ENCODE measurements at regions not wholly inside any gene's neighbourhood (a gene's known extent, or its start where the extent isn't known, plus 50 kb on each side); places are given as distances from the start of the nearest gene placed in this dataset.
"Not testable (repeated sequence)": the region's sequence is repeated elsewhere in the genome, so short reads cannot be mapped to it uniquely, and the experiment has no call there.

DNA sequence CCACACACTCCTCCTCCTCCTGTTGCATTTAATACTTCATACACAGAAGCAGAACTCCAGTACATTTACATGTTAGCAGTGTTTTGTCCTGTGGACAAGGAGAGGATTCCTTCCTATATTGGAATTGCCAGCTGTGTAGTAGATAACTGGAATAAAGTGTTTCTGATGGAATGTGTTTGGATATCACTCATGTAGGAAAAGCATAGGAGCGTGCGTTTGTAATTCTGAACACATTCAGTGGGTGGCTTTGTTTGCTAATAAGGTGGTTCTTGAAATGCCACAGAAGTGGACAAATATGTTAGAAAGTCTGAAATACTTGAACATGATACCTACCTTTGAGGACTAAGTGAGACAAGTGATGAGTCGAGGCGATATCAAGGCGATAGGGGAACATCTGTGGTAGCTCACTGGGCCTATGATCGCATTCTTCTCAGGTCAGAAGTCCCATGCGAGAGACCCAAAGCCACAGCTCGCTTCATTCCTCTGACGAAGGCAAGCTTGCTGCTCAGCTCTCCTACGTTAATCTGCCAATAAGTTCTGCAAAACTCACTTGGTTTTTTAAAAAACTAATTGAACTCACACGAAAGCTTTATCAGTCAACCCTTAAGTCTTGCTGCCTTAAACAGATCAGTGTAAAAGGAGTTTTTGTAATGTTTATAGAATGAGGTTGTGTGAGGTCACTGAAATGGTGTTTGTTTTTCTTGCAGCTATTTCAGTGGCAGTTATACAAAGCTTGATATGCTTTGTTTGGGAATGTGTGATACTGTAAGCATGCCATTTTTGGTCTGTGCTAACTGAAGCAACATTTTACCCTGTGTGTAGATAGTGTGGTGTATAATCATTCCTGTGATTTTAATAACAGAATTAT is 159.9 kb downstream of the SOX4 start:
- intact Hi-C loops (cut with DNase I), result no loop called here
- Histone ChIP-seq H3K36me3 (ENCODE audit: control insufficient read depth in 1 of 2, insufficient read depth in 2 of 2, low read length in 1 of 2) (no peaks in the 10 kb centered on the region), H3K4me3 (ENCODE audit: low read length in 2 of 2) (no peak overlapping the region), H3K4me1 (ENCODE audit: control insufficient read depth in 1 of 2, insufficient read depth in 2 of 2, low read length in 2 of 2) (no peaks in the 10 kb centered on the region), H3K27me3 (ENCODE audit: control insufficient read depth in 1 of 2, insufficient read depth in 2 of 2, low read length in 1 of 2) (no peaks in the 10 kb centered on the region), H3K27ac (ENCODE audit: low read depth in 1 of 2, low read length in 2 of 2) (no peak overlapping the region), H3K9me3 (ENCODE audit: control insufficient read depth, low read length) (no peaks in the 10 kb centered on the region)
- 23 to 42% methylated on average over 11 of the region's 11 CpGs for WGBS, 2 donors
- DNase-seq (no peak), ATAC-seq (ENCODE audit: low FRiP score) (peak; percentile 46)

DNA sequence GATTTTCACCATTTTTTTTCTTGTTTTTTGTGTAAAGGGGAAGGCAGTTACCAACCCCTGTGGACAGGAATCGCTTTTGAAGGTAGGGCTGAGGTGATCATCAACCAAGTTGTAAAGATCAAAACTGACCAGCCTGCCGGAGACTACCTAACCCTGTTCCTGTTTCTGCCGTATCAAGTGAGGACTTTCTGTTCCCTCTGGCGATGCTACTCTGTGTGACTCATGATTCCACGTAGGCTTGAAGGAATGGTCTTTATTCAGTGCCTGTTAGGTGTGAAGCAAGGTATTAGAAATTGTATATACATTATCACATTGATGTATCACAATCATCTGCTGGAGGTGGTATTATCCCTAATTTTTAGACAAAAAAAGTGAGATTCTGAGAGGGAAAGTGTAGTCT is 161.3 kb downstream of the SOX4 start:
- WGBS, 2 donors, result 74 to 78% methylated on average over 5 of the region's 5 CpGs
- no peaks in the 10 kb centered on the region for H3K4me1 ChIP-seq (ENCODE audit: control insufficient read depth in 1 of 2, insufficient read depth in 2 of 2, low read length in 2 of 2)

DNA sequence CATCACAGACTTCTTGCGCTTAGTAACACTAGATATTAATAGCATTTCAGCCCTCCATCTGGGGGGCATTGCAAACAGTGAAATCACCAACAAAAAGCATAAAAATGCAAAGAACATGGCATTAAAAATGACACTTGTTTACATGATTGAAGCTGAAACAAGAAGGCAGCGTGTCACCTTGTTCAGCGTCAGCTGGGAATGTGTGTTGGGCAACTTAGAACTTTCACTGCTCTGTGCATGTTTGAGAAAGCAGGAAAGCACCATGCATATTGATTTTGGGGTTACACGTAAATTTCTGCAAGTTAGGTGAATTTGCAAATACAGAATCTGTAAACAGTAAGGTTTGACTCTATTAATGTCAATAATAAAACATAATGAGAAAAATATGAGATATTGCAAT is 162.9 kb downstream of the SOX4 start:
- DNase-seq (no peak), ATAC-seq (ENCODE audit: low FRiP score) (no peak)
- WGBS, 2 donors, result 87 to 97% methylated on average over 4 of the region's 4 CpGs
- H3K4me1 ChIP-seq (ENCODE audit: control insufficient read depth in 1 of 2, insufficient read depth in 2 of 2, low read length in 2 of 2), result no peaks in the 10 kb centered on the region
- no peaks in the 10 kb centered on the region for H3K9me3 ChIP-seq (ENCODE audit: control insufficient read depth, low read length)
- H3K36me3 ChIP-seq (ENCODE audit: control insufficient read depth in 1 of 2, insufficient read depth in 2 of 2, low read length in 1 of 2), result no peaks in the 10 kb centered on the region
- no peaks in the 10 kb centered on the region for H3K27me3 ChIP-seq (ENCODE audit: control insufficient read depth in 1 of 2, insufficient read depth in 2 of 2, low read length in 1 of 2)
- no peak overlapping the region for H3K27ac ChIP-seq (ENCODE audit: low read depth in 1 of 2, low read length in 2 of 2)
- H3K4me3 ChIP-seq (ENCODE audit: low read length in 2 of 2), result no peak overlapping the region
- intact Hi-C loops (cut with DNase I), result no loop called here

More for the DNA sequence above, 161.3 kb downstream of the SOX4 start:
- Histone ChIP-seq H3K27me3 (ENCODE audit: control insufficient read depth in 1 of 2, insufficient read depth in 2 of 2, low read length in 1 of 2) (no peaks in the 10 kb centered on the region), H3K4me3 (ENCODE audit: low read length in 2 of 2) (no peak overlapping the region), H3K9me3 (ENCODE audit: control insufficient read depth, low read length) (no peaks in the 10 kb centered on the region), H3K36me3 (ENCODE audit: control insufficient read depth in 1 of 2, insufficient read depth in 2 of 2, low read length in 1 of 2) (no peaks in the 10 kb centered on the region), H3K27ac (ENCODE audit: low read depth in 1 of 2, low read length in 2 of 2) (no peak overlapping the region)
- intact Hi-C loops (cut with DNase I), result no loop called here
- DNase-seq (no peak), ATAC-seq (ENCODE audit: low FRiP score) (no peak)

DNA sequence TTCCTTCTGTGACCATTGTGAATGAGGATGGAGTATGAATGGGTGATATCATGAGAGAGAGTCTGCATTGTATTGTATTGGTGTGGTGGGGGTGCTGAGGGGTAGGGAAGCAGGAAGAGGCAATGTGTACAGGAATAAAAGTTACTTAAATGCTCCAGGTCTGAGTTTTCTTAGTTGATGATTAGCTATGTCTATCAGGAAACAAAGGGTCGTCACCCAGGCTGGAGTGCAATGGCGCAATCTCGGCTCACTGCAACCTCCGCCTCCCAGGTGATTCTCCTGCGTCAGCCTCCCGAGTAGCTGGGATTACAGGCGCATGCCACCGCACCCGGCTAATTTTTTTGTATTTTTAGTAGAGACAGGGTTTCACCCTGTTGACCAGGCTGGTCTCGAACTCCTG is 163.8 kb downstream of the SOX4 start:
- DNase-seq, result not testable (repeated sequence)
- WGBS, 2 donors, result 94 to 96% methylated on average over 10 of the region's 10 CpGs

DNA sequence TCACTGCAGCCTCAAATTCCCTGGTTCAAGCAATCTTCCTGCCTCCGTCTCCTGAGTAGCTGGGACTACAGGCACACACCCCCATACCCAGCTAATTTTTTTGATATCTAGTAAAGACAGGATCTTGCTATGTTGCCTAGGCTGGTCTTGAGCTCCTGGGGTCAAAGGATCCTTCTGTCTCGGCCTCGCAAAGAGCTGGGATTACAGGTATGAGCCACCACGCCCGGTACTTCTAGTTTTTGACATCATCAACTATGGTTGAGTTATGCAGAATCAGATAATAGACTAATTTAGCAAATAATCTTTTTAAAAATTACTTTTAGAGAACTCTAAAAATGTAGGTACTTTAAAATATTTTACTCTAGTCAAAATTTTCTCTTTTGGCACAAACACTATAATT is 166.2 kb downstream of the SOX4 start:
- H3K9me3 ChIP-seq (ENCODE audit: control insufficient read depth, low read length), result no peaks in the 10 kb centered on the region
- H3K27me3 ChIP-seq (ENCODE audit: control insufficient read depth in 1 of 2, insufficient read depth in 2 of 2, low read length in 1 of 2), result no peaks in the 10 kb centered on the region
- no peak overlapping the region for H3K27ac ChIP-seq (ENCODE audit: low read depth in 1 of 2, low read length in 2 of 2)
- no peaks in the 10 kb centered on the region for H3K4me1 ChIP-seq (ENCODE audit: control insufficient read depth in 1 of 2, insufficient read depth in 2 of 2, low read length in 2 of 2)
- ATAC-seq (ENCODE audit: low FRiP score), result no peak
- intact Hi-C loops (cut with DNase I), result no loop called here
- DNase-seq, result no peak
- H3K36me3 ChIP-seq (ENCODE audit: control insufficient read depth in 1 of 2, insufficient read depth in 2 of 2, low read length in 1 of 2), result no peaks in the 10 kb centered on the region
- WGBS, 2 donors, result 96 to 98% methylated on average over 5 of the region's 5 CpGs
- H3K4me3 ChIP-seq (ENCODE audit: low read length in 2 of 2), result no peak overlapping the region

More for the DNA sequence above, 163.8 kb downstream of the SOX4 start:
- H3K36me3 ChIP-seq (ENCODE audit: control insufficient read depth in 1 of 2, insufficient read depth in 2 of 2, low read length in 1 of 2); H3K9me3 ChIP-seq (ENCODE audit: control insufficient read depth, low read length); intact Hi-C loops (cut with DNase I); H3K4me3 ChIP-seq (ENCODE audit: low read length in 2 of 2); H3K27me3 ChIP-seq (ENCODE audit: control insufficient read depth in 1 of 2, insufficient read depth in 2 of 2, low read length in 1 of 2); H3K4me1 ChIP-seq (ENCODE audit: control insufficient read depth in 1 of 2, insufficient read depth in 2 of 2, low read length in 2 of 2); ATAC-seq (ENCODE audit: low FRiP score); H3K27ac ChIP-seq (ENCODE audit: low read depth in 1 of 2, low read length in 2 of 2): not testable (repeated sequence)

DNA sequence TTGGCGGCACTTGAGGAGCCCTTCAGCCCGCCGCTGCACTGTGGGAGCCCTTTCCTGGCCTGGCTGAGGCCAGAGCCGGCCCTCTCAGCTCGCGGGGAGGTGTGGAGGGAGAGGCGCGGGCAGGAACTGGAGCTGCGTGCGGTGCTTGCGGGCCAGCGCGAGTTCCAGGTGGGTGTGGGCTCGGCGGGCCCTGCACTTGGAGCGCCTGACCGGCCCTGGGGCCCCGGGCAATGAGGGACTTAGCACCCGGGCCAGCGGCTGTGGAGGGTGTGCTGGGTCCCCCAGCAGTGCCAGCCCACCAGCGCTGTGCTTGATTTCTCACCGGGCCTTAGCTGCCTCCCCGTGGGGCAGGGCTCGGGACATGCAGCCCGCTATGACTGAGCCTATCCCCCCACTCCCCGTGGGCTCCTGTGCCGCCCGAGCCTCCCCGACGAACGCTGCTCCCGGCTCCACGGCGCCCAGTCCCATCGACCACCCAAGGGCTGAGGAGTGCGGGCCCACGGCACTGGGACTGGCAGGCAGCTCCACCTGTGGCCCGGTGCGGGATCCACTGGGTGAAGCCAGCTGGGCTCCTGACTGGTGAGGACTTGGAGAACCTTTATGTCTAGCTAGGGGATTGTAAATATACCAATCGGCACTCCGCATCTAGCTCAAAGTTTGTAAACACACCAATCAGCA is 167.6 kb downstream of the SOX4 start:
- H3K9me3 ChIP-seq (ENCODE audit: control insufficient read depth, low read length); ATAC-seq (ENCODE audit: low FRiP score); H3K27me3 ChIP-seq (ENCODE audit: control insufficient read depth in 1 of 2, insufficient read depth in 2 of 2, low read length in 1 of 2); H3K27ac ChIP-seq (ENCODE audit: low read depth in 1 of 2, low read length in 2 of 2); intact Hi-C loops (cut with DNase I); H3K4me3 ChIP-seq (ENCODE audit: low read length in 2 of 2); H3K36me3 ChIP-seq (ENCODE audit: control insufficient read depth in 1 of 2, insufficient read depth in 2 of 2, low read length in 1 of 2); H3K4me1 ChIP-seq (ENCODE audit: control insufficient read depth in 1 of 2, insufficient read depth in 2 of 2, low read length in 2 of 2); DNase-seq: not testable (repeated sequence)
- WGBS, 2 donors, result 96 to 97% methylated on average over 41 of the region's 41 CpGs

DNA sequence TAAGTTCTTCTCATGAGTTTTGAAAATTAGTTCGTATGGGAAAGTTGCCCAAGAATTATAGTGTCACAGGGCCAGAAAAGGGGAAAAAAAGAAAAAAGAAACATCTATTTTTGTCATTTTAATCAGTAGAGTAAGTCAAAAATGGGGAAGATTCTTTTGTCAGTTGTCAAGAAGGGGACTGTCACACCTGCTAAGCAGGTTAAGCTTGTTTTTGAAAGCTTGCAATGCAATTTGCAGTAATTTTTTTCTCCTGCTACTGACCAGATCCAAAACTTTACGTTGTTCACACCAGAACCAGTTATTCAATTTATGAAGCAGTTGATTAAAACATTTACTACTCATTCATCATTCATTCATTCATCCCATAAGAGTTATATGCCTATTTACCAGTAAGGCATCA is 171.4 kb downstream of the SOX4 start:
- intact Hi-C loops (cut with DNase I), result no loop called here
- no peak for DNase-seq
- H3K36me3 ChIP-seq (ENCODE audit: control insufficient read depth in 1 of 2, insufficient read depth in 2 of 2, low read length in 1 of 2), result no peaks in the 10 kb centered on the region
- H3K27ac ChIP-seq (ENCODE audit: low read depth in 1 of 2, low read length in 2 of 2), result no peak overlapping the region
- no peak for ATAC-seq (ENCODE audit: low FRiP score)
- H3K4me1 ChIP-seq (ENCODE audit: control insufficient read depth in 1 of 2, insufficient read depth in 2 of 2, low read length in 2 of 2), result peaks cover 2 to 4% of the 10 kb centered on the region in 2 donors
- no peak overlapping the region for H3K4me3 ChIP-seq (ENCODE audit: low read length in 2 of 2)
- 29 to 49% methylated on average over 2 of the region's 2 CpGs for WGBS, 2 donors
- no peaks in the 10 kb centered on the region for H3K27me3 ChIP-seq (ENCODE audit: control insufficient read depth in 1 of 2, insufficient read depth in 2 of 2, low read length in 1 of 2)
- H3K9me3 ChIP-seq (ENCODE audit: control insufficient read depth, low read length), result no peaks in the 10 kb centered on the region

DNA sequence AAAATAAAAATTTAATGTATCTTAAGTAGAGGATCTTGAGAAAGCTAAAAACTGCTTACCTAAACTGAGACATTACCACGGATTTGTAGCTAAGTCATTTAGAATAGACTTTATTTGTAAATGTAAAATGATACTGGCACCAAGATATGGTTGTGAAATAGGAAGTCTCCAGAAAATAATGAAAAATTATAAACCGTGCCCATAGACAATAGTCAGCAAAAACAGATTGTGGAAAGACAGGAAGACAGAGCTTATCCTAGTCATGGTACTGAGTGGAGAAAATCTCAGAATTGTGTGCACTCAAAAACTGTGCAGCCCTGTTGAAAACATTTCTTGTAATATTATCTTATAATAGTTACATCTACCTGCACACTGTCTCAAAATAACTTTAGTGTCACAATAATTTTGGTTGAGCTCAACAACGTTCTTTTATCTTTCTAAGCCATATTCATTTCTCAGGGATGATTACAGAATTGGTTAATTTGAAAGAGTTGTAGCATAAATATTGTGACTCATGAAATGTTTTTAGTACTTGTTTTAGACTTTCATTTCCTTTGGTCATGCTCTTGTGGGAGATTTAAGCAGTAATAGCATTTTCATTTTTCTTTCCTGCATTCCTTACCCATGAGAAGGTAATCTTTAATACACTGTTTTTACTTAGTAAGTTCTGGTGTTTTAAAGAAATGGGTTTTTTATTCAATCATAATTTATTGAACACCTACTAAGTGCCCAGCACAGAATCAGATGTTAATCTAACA is 174.5 kb downstream of the SOX4 start:
- ATAC-seq (ENCODE audit: low FRiP score) (no peak), DNase-seq (no peak)
- H3K4me1 ChIP-seq (ENCODE audit: control insufficient read depth in 1 of 2, insufficient read depth in 2 of 2, low read length in 2 of 2), result peaks cover 2 to 12% of the 10 kb centered on the region in 2 donors
- no peaks in the 10 kb centered on the region for H3K36me3 ChIP-seq (ENCODE audit: control insufficient read depth in 1 of 2, insufficient read depth in 2 of 2, low read length in 1 of 2)
- H3K4me3 ChIP-seq (ENCODE audit: low read length in 2 of 2), result no peak overlapping the region
- no peaks in the 10 kb centered on the region for H3K27me3 ChIP-seq (ENCODE audit: control insufficient read depth in 1 of 2, insufficient read depth in 2 of 2, low read length in 1 of 2)
- 9 to 17% methylated on average over 3 of the region's 3 CpGs for WGBS, 2 donors
- H3K9me3 ChIP-seq (ENCODE audit: control insufficient read depth, low read length), result no peaks in the 10 kb centered on the region
- intact Hi-C loops (cut with DNase I), result no loop called here
- no peak overlapping the region for H3K27ac ChIP-seq (ENCODE audit: low read depth in 1 of 2, low read length in 2 of 2)

All from aorta (tissue), 5 donors.